ENCODE measurements at regions not wholly inside any gene's neighbourhood (a gene's known extent, or its start where the extent isn't known, plus 50 kb on each side); places are given as distances from the start of the nearest gene placed in this dataset.

GRCh38 chr20:16846006-16846405 is 97.8 kb downstream of the OTOR start:
- TF ChIP-seq TCF12 (IDR thresholded peaks at IDR 0.05): peak; percentile 15; the same call in 1 of the 2 replicates
- no peak for TF ChIP-seq GATA2 (CRISPR knock-in tag; IDR thresholded peaks at IDR 0.05)
- H2AFZ ChIP-seq (ENCODE audit: low read depth): 0 out of 2 replicates have a peak overlapping the region, but pooled peaks have one; percentile 13
- no peak overlapping the region for H3K4me3 ChIP-seq (ENCODE audit: low read depth in 2 of 2, low read length in 1 of 2)
- ChIA-PET POLR2A (no interaction called here), CTCF (interaction anchor here (2.6 kb wide), 1 partner anchor 25 kb away, joined by 10 read pairs; no protein-coding TSS in a partner anchor)
- no peaks in the 10 kb centered on the region for H3K79me2 ChIP-seq (ENCODE audit: insufficient read depth)
- H3K36me3 ChIP-seq (replicated peaks in 1 of 2; ENCODE audit: control insufficient read depth in 1 of 2, insufficient read depth in 2 of 2, low read length in 1 of 2): no peaks in the 10 kb centered on the region
- WGBS (ENCODE audit: low lambda C conversion rate): 70% methylated on average over 1 of the region's 1 CpG
- DNase-seq: no peak
- H3K27me3 ChIP-seq (ENCODE audit: insufficient read depth): no peaks in the 10 kb centered on the region
- no peaks in the 10 kb centered on the region for H3K9me3 ChIP-seq
- H3F3A ChIP-seq (replicated peaks; ENCODE audit: insufficient read depth): no peaks in the 10 kb centered on the region
- no peaks in the 10 kb centered on the region; a peak in 1 of 4 replicates for H3K4me1 ChIP-seq (ENCODE audit: control insufficient read depth in 1 of 2, insufficient read depth in 2 of 2, low read depth in 1 of 2, low read length in 1 of 2)
- peak overlapping the region in 1 of 2 experiments; percentile 54; a peak in 2 of 4 replicates for H3K27ac ChIP-seq (ENCODE audit: low read depth in 2 of 2, low read length in 1 of 2)
- no peaks in the 10 kb centered on the region for H3K9me2 ChIP-seq
- H3K9ac ChIP-seq: no peak overlapping the region
- no peaks in the 10 kb centered on the region for H4K20me1 ChIP-seq (ENCODE audit: insufficient read depth)
- no peak overlapping the region for H3K4me2 ChIP-seq

GRCh38 chr20:16848061-16848460 is 99.9 kb downstream of the OTOR start:
- Histone ChIP-seq H3K79me2 (ENCODE audit: insufficient read depth) (no peaks in the 10 kb centered on the region), H3K9me3 (no peaks in the 10 kb centered on the region), H3K4me2 (no peak overlapping the region), H3K9me2 (no peaks in the 10 kb centered on the region), H4K20me1 (ENCODE audit: insufficient read depth) (no peaks in the 10 kb centered on the region), H3K27ac (ENCODE audit: low read depth in 2 of 2, low read length in 1 of 2) (no peak overlapping the region), H3K4me3 (ENCODE audit: low read depth in 2 of 2, low read length in 1 of 2) (no peak overlapping the region), H3F3A (replicated peaks; ENCODE audit: insufficient read depth) (no peaks in the 10 kb centered on the region), H3K27me3 (ENCODE audit: insufficient read depth) (no peaks in the 10 kb centered on the region), H3K9ac (no peak overlapping the region), H3K36me3 (replicated peaks in 1 of 2; ENCODE audit: control insufficient read depth in 1 of 2, insufficient read depth in 2 of 2, low read length in 1 of 2) (no peaks in the 10 kb centered on the region), H2AFZ (ENCODE audit: low read depth) (no peak overlapping the region), H3K4me1 (ENCODE audit: control insufficient read depth in 1 of 2, insufficient read depth in 2 of 2, low read depth in 1 of 2, low read length in 1 of 2) (no peaks in the 10 kb centered on the region; a peak in 1 of 4 replicates)
- TF ChIP-seq CHD2 (IDR thresholded peaks at IDR 0.05; ENCODE audit: low read length, partially characterized antibody) (no peak), YY1 (IDR thresholded peaks at IDR 0.05; ENCODE audit: low read depth) (no peak), RAD21 (IDR thresholded peaks at IDR 0.05; ENCODE audit: low read length) (no peak)
- ChIA-PET POLR2A (no interaction called here), CTCF (interaction anchor here (0.7 to 1.0 kb wide), 2 partner anchors 27 to 46 kb away, joined by 3 read pairs; no protein-coding TSS in a partner anchor)
- DNase-seq: no peak

GRCh38 chr20:16848526-16848925 is 100.4 kb downstream of the OTOR start:
- ChIA-PET POLR2A (no interaction called here), CTCF (interaction anchor here (0.7 to 1.0 kb wide), 2 partner anchors 26 to 47 kb away, joined by 3 read pairs; no protein-coding TSS in a partner anchor)
- 6% methylated on average over 1 of the region's 1 CpG for WGBS (ENCODE audit: low lambda C conversion rate)
- no peaks in the 10 kb centered on the region for H4K20me1 ChIP-seq (ENCODE audit: insufficient read depth)
- H3K4me2 ChIP-seq: no peak overlapping the region
- H3K27ac ChIP-seq (ENCODE audit: low read depth in 2 of 2, low read length in 1 of 2): no peak overlapping the region
- H2AFZ ChIP-seq (ENCODE audit: low read depth): no peak overlapping the region
- H3K9ac ChIP-seq: no peak overlapping the region
- no peaks in the 10 kb centered on the region; a peak in 1 of 4 replicates for H3K4me1 ChIP-seq (ENCODE audit: control insufficient read depth in 1 of 2, insufficient read depth in 2 of 2, low read depth in 1 of 2, low read length in 1 of 2)
- no peaks in the 10 kb centered on the region for H3F3A ChIP-seq (replicated peaks; ENCODE audit: insufficient read depth)
- DNase-seq: no peak
- no peaks in the 10 kb centered on the region for H3K9me3 ChIP-seq
- no peak overlapping the region for H3K4me3 ChIP-seq (ENCODE audit: low read depth in 2 of 2, low read length in 1 of 2)
- no peaks in the 10 kb centered on the region for H3K27me3 ChIP-seq (ENCODE audit: insufficient read depth)
- no peaks in the 10 kb centered on the region for H3K36me3 ChIP-seq (replicated peaks in 1 of 2; ENCODE audit: control insufficient read depth in 1 of 2, insufficient read depth in 2 of 2, low read length in 1 of 2)
- H3K9me2 ChIP-seq: no peaks in the 10 kb centered on the region
- H3K79me2 ChIP-seq (ENCODE audit: insufficient read depth): no peaks in the 10 kb centered on the region
- TF ChIP-seq SMC3 (IDR thresholded peaks at IDR 0.05; ENCODE audit: low read depth, low read length) (no peak), EP300 (IDR thresholded peaks at IDR 0.05; ENCODE audit: borderline replicate concordance in 1 of 2, low read depth in 1 of 2, low read length in 1 of 2) (no peak), FOSL2 (IDR thresholded peaks at IDR 0.05; ENCODE audit: borderline replicate concordance, low read depth) (no peak), EZH2phosphoT487 (IDR thresholded peaks at IDR 0.05; ENCODE audit: borderline replicate concordance, low read depth) (no peak), RFX5 (IDR thresholded peaks at IDR 0.05; ENCODE audit: low read length) (no peak), TCF12 (IDR thresholded peaks at IDR 0.05) (no peak), CHD2 (IDR thresholded peaks at IDR 0.05; ENCODE audit: low read length, partially characterized antibody) (no peak), ELF1 (IDR thresholded peaks at IDR 0.05) (no peak), NRF1 (IDR thresholded peaks at IDR 0.05; ENCODE audit: low read depth, low read length) (no peak), CTCF (IDR thresholded peaks at IDR 0.05) (no peak), FOXM1 (IDR thresholded peaks at IDR 0.05; ENCODE audit: low read depth) (no peak), ZBTB33 (IDR thresholded peaks at IDR 0.05; ENCODE audit: borderline replicate concordance, low read depth) (no peak), IRF3 (IDR thresholded peaks at IDR 0.05; ENCODE audit: low read depth, low read length) (no peak), MXI1 (IDR thresholded peaks at IDR 0.05; ENCODE audit: low read depth, low read length) (no peak), MAX (IDR thresholded peaks at IDR 0.05; ENCODE audit: low read depth) (no peak), RXRA (IDR thresholded peaks at IDR 0.05; ENCODE audit: borderline replicate concordance, low read depth) (no peak)

Data from SK-N-SH (cell line).